GM13976 (cell line): ENCODE measurements at regions not wholly inside any gene's neighbourhood (a gene's known extent, or its start where the extent isn't known, plus 50 kb on each side); places are given as distances from the start of the nearest gene placed in this dataset.
A peak's percentile ranks its signal among the peaks of the same experiment; 100 is the strongest.

Experiments used
- DNase-seq: peaks from one replicate; pipeline ENCODE4 v3.0.0; 2012; ENCODE audit warnings: low spot score
- CTCF ChIP-seq: IDR thresholded peaks from 2 replicates; pipeline ENCODE4 v1.5.1; 2012; ENCODE audit warnings: borderline replicate concordance, mild to moderate bottlenecking; ENCODE audit not compliant: insufficient read depth; ENCODE audit errors: extremely low read depth, missing control alignments, control extremely low read depth
- in situ Hi-C: fragments of 300-500 bp; cut with MboI; formaldehyde crosslinking; loops from one replicate; pipeline ENCODE4 v1.12.0; 2022; ENCODE audit warnings: low sequenced_read_pairs, mixed read lengths, inconsistent platforms; ENCODE audit not compliant: unreplicated experiment

GRCh38 chr3:106332129-106332528 is 463.3 kb upstream of the CBLB start:
- no peak for DNase-seq
- TF ChIP-seq CTCF = no peak
- in situ Hi-C loops = no loop called here

GRCh38 chr3:106332884-106333283 is 464.1 kb upstream of the CBLB start:
- DNase-seq = no peak
- in situ Hi-C loops = no loop called here
- no peak for TF ChIP-seq CTCF

- TF ChIP-seq CTCF = no peak
- in situ Hi-C loops = no loop called here
- DNase-seq = no peak
Observed at GRCh38 chr3:106333911-106334618, 465.3 kb upstream of the CBLB start.

- no peak for TF ChIP-seq CTCF
- no peak for DNase-seq
- in situ Hi-C loops = no loop called here
Observed at GRCh38 chr3:106336619-106337018, 467.8 kb upstream of the CBLB start.

DNA sequence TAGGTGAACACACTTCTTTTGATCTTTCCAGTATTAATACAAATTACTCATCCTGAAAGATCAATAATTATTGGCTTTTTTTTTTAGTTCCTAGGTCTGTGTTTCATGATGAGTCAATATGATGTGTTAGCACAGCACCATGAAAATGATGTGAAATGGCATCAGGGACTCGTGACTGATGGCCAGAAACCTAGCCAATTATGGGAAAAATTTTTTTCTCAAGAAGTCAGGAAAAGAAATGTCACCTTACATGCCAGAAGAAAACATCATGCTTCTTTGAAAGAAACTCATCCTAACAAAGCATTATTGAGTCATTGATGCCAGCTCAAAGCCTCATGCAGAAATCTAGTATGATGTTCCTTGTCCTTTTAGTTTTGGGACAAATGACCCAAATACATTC is 468.3 kb upstream of the CBLB start:
- in situ Hi-C loops = no loop called here
- TF ChIP-seq CTCF = no peak
- DNase-seq = peak; percentile 18

DNA sequence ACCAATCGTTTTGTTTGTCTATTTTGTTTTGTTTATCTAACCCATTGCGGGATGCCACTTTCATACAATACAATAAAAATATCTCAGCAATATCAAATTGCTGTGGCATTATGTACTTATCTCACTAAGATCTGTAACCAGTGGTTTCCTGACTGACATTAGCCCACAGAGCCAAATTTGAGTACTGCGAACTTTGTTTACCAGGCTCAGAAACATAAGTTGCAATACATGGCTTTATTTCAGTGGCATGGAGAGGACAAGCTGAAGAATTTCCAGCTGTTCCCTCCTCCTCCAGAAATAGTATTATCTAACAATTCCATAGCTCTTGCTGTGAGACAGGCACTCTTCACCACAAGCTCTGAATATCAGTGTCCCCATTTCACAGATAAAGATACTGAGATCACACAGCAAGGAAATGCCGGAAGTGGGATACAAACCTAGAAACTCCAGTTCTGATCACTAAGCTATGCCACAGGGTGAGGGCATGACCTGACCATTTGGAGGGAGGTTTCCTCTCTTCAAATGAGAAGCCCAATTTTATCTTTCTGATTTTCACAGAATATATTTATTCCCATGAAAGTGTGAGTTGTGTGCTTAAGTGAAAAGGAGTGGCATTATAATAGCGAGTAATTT is 469.9 kb upstream of the CBLB start:
- TF ChIP-seq CTCF = no peak
- no peak for DNase-seq
- in situ Hi-C loops = no loop called here
